OCI-LY7 (cell line): ENCODE measurements at regions not wholly inside any gene's neighbourhood (a gene's known extent, or its start where the extent isn't known, plus 50 kb on each side); places are given as distances from the start of the nearest gene placed in this dataset.

Experiments used
- BruUV-seq: library from RNA; stranded (reverse); fragments of 400-500 nt; replicated peaks from 2 replicates; lab custom pipeline; 2021; lab: Mats Ljungman, UMichigan
- CTCF ChIA-PET: fragments of 300-600 bp; sonication (Branson Sonifier 250); formaldehyde crosslinking; loops from one replicate; lab custom pipeline; 2022; ENCODE audit warnings: antibody characterized with exemption; ENCODE audit not compliant: unreplicated experiment; lab: Charles Lee
- POLR2A ChIA-PET: fragments of 300-600 bp; sonication (Branson Sonifier 250); formaldehyde crosslinking; loops from one replicate; lab custom pipeline; 2022; ENCODE audit warnings: antibody characterized with exemption; lab: Charles Lee
- DNase-seq: peaks from one replicate; pipeline ENCODE4 v3.0.0-alpha.2; 2015; ENCODE audit warnings: low spot score
- H2AFZ ChIP-seq: fragments of 200-600 bp; sonication (generic), shearing (Covaris generic); 2 replicates; pipeline ENCODE4 v1.6.1; 2014; ENCODE audit warnings: mild to moderate bottlenecking, antibody characterized with exemption, low read length, moderate library complexity
- H3K27ac ChIP-seq: fragments of 200-600 bp; sonication (generic); 2 replicates; pipeline ENCODE4 v1.5.1; 2014; ENCODE audit warnings: mixed run types, low read depth, mild to moderate bottlenecking, moderate library complexity, low read length, inconsistent platforms; ENCODE audit not compliant: poor library complexity, severe bottlenecking
- H3K36me3 ChIP-seq: fragments of 200-600 bp; sonication (generic); 2 replicates; pipeline ENCODE4 v1.6.1; 2014; ENCODE audit warnings: mild to moderate bottlenecking, antibody characterized with exemption, low read length, moderate library complexity, mixed read lengths; ENCODE audit not compliant: insufficient read depth
- H3K4me1 ChIP-seq: fragments of 200-600 bp; sonication (generic); 2 replicates; pipeline ENCODE4 v1.5.1; 2014; ENCODE audit warnings: mild to moderate bottlenecking, low read length; ENCODE audit not compliant: insufficient read depth, poor library complexity, severe bottlenecking
- H3K4me2 ChIP-seq: fragments of 200-600 bp; sonication (generic); 2 replicates; pipeline ENCODE4 v1.6.1; 2014; ENCODE audit warnings: mild to moderate bottlenecking, low read length
- H3K4me3 ChIP-seq: fragments of 200-600 bp; sonication (generic); 2 replicates; pipeline ENCODE4 v1.5.1; 2014; ENCODE audit warnings: mild to moderate bottlenecking, low read depth, low read length; ENCODE audit not compliant: poor library complexity, severe bottlenecking
- H3K79me2 ChIP-seq: fragments of 200-600 bp; sonication (generic); 2 replicates; pipeline ENCODE4 v1.6.1; 2016; ENCODE audit warnings: low read depth, mild to moderate bottlenecking, low read length, moderate library complexity, mixed read lengths; ENCODE audit not compliant: insufficient read depth
- H3K9me2 ChIP-seq: fragments of 200-600 bp; sonication (generic); 2 replicates; pipeline ENCODE4 v1.6.1; 2016; ENCODE audit warnings: mild to moderate bottlenecking, low read length, mixed read lengths; ENCODE audit not compliant: insufficient read depth
- H3K9me3 ChIP-seq: fragments of 200-600 bp; sonication (generic); 2 replicates; pipeline ENCODE4 v1.6.1; 2014; ENCODE audit warnings: mild to moderate bottlenecking, mixed run types, low read length, mixed read lengths
- H4K20me1 ChIP-seq: fragments of 200-600 bp; sonication (generic); 2 replicates; pipeline ENCODE4 v1.6.1; 2014; ENCODE audit warnings: mild to moderate bottlenecking, antibody characterized with exemption, low read length, moderate library complexity, mixed read lengths; ENCODE audit not compliant: insufficient read depth
- CTCF ChIP-seq: fragments of 200-600 bp; sonication (generic); conservative IDR thresholded peaks from 2 replicates; pipeline ENCODE4 v1.5.1; 2014; ENCODE audit warnings: mild to moderate bottlenecking, antibody characterized with exemption, low read length, moderate library complexity, mixed read lengths
- EZH2phosphoT487 ChIP-seq: fragments of 200-600 bp; sonication (generic); IDR thresholded peaks from 2 replicates; pipeline ENCODE4 v1.6.1; 2018; ENCODE audit warnings: low read depth, borderline replicate concordance, mild to moderate bottlenecking, mixed run types, antibody characterized with exemption, low read length, moderate library complexity, mixed read lengths
- intact Hi-C: fragments of 100-400 bp; cut with micrococcal nuclease; formaldehyde crosslinking; loops from one replicate; pipeline ENCODE4 v1.10.0; 2022; ENCODE audit not compliant: unreplicated experiment

GRCh38 chr12:74848006-74848405, 310.4 kb downstream of the ATXN7L3B start:
- Histone ChIP-seq H3K27ac (no peak overlapping the region), H2AFZ (no peak overlapping the region), H3K4me2 (no peak overlapping the region), H3K79me2 (no peaks in the 10 kb centered on the region), H4K20me1 (no peaks in the 10 kb centered on the region), H3K9me3 (no peaks in the 10 kb centered on the region), H3K36me3 (no peaks in the 10 kb centered on the region), H3K4me1 (no peaks in the 10 kb centered on the region), H3K9me2 (no peaks in the 10 kb centered on the region), H3K4me3 (no peak overlapping the region)
- POLR2A ChIA-PET = no interaction called here
- no peak for DNase-seq
- no peak for TF ChIP-seq CTCF
- TF ChIP-seq EZH2phosphoT487 = no peak
- intact Hi-C loops = no loop called here
- CTCF ChIA-PET = no interaction called here
- BruUV-seq = no TSS peak

GRCh38 chr12:74849801-74850200, 312.2 kb downstream of the ATXN7L3B start:
- H3K79me2 ChIP-seq = no peaks in the 10 kb centered on the region
- no peaks in the 10 kb centered on the region for H4K20me1 ChIP-seq
- DNase-seq = no peak
- no peaks in the 10 kb centered on the region for H3K9me3 ChIP-seq
- intact Hi-C loops = no loop called here
- CTCF ChIA-PET = no interaction called here
- no TSS peak for BruUV-seq
- H3K27ac ChIP-seq = no peak overlapping the region
- no peaks in the 10 kb centered on the region for H3K4me1 ChIP-seq
- POLR2A ChIA-PET = no interaction called here
- no peaks in the 10 kb centered on the region for H3K36me3 ChIP-seq
- H2AFZ ChIP-seq = no peak overlapping the region
- no peak overlapping the region for H3K4me2 ChIP-seq
- TF ChIP-seq CTCF (no peak), EZH2phosphoT487 (no peak)
- H3K4me3 ChIP-seq = no peak overlapping the region
- H3K9me2 ChIP-seq = no peaks in the 10 kb centered on the region

DNA sequence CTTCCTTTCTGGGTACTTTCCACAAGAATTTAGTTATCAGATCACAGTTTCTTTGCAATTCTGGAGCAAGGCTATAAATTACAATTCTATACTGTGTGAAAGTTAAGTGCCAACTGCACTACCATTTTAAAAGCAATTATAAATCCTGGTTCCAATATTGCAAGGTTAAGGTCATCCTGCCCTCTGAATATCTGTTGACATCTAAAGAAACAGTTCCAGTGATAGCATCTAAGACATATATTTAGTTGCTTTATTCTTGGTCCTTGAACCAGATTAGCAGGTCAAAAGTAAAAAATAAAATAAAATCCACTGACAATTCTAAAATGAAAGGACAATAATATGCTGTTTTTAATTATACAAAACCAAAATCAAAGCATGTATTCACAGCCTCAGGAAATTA, 334.2 kb downstream of the ATXN7L3B start:
- DNase-seq = no peak
- H3K36me3 ChIP-seq = no peaks in the 10 kb centered on the region
- no peaks in the 10 kb centered on the region for H3K79me2 ChIP-seq
- no peak overlapping the region for H2AFZ ChIP-seq
- no peaks in the 10 kb centered on the region for H4K20me1 ChIP-seq
- CTCF ChIA-PET = no interaction called here
- no peak for TF ChIP-seq CTCF
- no peak for TF ChIP-seq EZH2phosphoT487
- H3K4me2 ChIP-seq = no peak overlapping the region
- POLR2A ChIA-PET = no interaction called here
- H3K4me3 ChIP-seq = no peak overlapping the region
- H3K9me2 ChIP-seq = no peaks in the 10 kb centered on the region
- no peaks in the 10 kb centered on the region for H3K9me3 ChIP-seq
- intact Hi-C loops = no loop called here
- H3K27ac ChIP-seq = no peak overlapping the region
- BruUV-seq = no TSS peak
- no peaks in the 10 kb centered on the region for H3K4me1 ChIP-seq
